Inferior parietal cortex (tissue), 1 donor: ENCODE measurements at regions not wholly inside any gene's neighbourhood (a gene's known extent, or its start where the extent isn't known, plus 50 kb on each side); places are given as distances from the start of the nearest gene placed in this dataset.
"Not testable (repeated sequence)": the region's sequence is repeated elsewhere in the genome, so short reads cannot be mapped to it uniquely, and the experiment has no call there.

ENCODE experiments used
- DNase-seq: peaks from one replicate; pipeline ENCODE4 v3.0.0-alpha.2; 2016; ENCODE audit errors: extremely low spot score

DNA sequence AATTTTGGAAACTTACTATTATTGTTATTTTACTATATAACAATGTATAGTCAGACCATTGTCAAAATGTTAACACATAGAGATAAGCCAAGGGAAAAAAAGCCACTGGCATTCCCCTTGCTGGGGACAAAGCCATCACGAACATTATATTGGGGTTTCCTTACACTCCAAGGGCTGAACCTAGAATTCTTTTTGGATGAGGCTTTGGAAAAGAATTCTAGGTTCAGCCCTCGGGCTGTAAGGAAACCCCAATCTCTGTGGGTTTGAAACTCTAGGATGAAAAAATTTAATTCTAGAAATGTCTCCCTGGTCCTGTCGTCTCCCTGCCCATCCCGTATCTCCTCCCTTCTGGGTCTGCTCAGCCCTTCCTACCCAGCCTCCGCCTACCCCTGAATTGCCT is 67.0 kb upstream of the SMAD6 start:
- DNase-seq = no peak

DNA sequence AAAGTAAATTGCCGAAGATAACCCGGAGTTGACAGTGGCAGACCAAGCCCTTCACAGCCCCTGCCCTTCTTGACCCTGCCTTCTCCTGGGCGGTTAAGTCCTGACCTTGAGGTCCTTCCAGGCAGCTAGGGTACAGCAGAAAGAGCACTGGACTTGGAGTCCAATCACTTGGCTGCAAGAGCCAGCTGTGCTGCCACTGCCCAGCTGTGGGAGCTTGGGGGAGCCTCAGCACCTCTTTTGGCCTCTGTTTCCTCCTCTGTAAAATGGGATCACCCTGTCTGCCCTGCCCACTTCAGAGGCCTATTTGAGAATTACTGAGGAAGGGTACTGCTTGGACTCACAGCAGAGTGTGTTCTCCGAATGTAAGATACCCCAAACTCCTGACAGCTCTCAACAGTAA is 66.2 kb upstream of the SMAD6 start:
- no peak for DNase-seq

DNA sequence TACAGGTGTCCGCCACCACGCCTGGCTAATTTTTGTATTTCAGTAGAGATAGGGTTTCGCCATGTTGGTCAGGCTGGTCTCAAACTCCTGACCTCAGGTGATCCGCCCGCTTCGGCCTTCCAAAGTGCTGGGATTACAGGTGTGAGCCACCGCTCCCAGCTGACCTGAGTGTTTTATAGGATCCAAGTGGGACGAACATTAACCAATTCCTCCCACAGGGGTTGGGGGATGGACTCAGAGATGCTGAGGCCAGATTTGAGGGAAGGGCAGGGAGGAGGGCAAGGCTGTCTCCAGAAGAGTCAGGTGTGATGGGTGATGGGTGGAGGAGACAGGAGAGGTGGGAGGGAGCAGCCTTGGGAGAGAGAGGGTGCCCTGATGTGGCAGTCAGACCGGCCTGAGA is 65.0 kb upstream of the SMAD6 start:
- not testable (repeated sequence) for DNase-seq

DNA sequence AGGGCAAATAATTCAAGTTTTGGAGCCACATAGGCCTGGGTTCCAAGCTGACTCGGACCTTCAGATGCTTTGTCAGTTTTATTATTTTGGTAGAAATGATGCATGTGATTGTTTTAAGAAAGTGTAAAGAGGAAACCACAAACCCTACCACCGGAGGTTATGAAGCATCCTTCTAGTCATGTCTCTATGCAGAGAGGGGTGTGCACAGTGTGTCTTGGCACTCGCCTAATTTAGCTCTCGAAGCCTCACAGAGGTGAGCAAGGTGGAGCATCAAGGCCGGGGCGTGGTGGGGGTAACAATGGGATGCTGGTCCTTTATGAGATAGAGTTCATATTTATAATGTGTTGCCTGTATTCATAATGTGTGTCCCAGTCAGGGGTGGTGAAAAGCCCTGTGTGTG is 63.7 kb upstream of the SMAD6 start:
- DNase-seq = no peak

DNA sequence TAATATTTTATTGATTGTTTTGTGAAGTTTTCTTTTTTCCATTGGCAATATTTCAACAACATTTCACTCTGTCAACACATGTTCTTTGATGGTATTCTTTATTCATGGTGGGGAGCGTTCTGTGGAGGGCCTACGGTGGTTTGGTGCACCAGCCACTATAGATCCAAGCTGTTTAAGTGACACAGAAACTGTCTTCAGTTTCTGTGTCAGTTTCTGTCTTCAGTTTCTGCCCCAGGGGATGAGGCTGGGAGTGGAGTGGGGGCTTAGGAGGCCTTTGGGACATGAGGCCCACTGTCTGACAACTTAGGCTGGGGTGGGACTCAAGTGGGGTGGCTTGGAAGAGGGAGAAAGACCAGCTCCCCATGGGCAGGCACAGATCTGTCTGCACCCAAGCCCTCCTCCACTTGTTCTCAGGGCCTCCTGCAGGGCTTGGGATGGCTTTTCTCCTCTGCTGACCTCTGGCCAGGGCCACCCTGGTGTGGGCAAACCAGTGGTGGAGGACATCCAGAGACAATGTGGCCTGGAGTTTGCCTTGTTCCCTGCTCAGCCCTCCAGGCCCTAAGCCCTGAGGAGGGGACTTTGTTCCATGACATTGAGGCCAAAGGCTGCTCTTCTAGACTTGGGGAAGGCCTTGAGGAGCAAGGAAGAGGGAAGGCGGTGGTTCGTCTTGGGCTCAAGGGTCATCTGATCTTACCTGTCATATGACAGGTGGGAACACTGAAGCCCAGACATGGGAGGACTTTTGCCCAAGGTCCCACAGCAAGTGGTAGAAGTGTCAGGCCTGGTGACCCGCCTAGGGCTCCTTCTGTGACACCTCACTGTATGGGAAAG is 60.3 kb upstream of the SMAD6 start:
- DNase-seq = no peak

DNA sequence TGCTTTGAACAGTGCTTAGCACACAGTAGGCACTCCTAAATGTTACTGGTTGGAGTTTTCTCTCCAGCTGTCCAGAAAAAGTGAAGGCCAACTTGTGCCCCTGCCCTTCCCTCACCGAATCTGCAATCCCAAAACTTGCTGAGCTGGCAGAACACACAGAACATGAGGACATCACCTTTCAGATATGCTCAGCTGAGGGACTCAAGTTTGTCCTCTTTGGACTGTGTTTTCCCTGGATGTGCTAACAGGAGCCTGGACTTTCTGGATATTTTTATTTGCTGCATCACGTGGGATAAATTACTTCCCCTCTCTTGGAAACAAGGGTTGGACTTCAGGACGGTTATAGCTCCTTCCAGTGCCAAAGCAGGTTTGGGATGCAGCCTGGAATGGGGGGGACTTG is 59.5 kb upstream of the SMAD6 start:
- no peak for DNase-seq

DNA sequence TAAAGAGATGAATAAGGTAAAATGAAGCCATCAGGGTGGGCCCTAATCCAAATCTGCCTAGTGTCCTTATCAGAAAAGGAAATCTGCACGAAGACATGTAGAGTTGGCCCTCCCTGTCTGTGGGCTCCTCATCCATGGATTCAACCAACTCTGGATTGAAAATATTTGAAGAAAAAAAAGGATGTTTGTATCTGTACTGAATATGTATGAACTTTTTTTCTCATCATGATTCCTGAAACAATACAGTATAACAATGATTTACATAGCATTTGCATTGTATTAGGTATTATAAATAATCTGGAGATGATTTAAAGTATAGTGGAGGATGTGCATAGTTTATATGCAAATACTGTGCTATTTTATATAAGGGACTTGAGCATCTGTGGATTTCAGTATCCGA is 59.0 kb upstream of the SMAD6 start:
- DNase-seq = no peak

DNA sequence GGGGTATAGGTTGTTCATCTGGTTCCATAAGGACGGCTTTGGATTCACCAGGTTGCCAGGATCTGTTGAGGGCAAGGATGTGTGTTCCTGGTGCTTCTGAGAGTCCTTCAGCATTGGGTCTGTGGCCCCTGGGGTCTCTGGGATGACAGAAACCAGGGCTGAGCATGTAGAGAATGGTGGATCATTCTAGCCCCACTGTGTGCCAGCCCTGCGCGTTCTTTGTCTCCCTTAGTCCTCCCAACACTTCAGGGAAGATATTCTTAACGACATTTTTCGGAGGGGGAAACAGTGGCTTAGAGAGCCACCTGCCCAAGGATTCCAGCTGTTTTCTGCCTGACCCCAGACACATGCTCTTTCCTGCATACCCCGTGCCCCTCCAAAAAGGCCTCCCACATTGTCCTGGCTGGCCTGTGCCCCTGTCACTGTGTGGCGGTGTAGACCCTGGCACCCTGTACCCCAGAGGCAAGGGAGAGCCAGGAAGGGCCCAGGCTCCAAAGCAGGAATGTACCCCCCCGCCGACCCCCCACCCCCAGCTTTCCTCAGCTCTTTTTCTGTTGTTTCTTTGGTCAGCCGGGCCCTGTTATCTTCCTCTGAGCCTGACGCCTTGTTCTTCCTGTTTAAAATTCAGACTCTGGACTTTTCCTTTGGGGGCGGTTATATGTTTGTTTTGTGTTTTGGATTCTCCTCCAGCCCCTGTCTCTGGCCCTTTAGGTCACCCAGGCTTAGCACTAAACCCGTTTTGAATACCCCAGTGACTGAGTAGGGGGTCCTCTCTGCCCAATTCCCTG is 57.8 kb upstream of the SMAD6 start:
- DNase-seq = no peak

DNA sequence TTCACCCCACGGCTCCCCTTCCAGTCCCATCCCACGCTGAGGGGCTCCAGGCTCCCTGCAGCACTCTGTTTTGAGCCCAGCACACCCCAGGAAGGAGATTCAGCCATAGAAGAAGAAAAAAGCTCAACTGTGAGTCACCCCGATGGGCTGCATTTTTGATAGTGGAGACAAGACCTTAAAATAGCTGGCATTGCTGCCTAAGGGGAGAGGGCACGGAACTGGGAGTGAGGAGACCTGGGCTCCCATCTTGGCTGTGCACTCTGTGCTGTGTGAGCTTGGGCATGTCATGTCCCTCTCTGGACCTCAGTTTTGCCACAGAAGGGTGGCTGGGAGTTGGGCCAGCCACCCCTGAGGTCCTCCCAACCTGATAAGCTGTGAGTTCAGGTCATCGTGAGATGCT is 57.2 kb upstream of the SMAD6 start:
- DNase-seq = no peak

DNA sequence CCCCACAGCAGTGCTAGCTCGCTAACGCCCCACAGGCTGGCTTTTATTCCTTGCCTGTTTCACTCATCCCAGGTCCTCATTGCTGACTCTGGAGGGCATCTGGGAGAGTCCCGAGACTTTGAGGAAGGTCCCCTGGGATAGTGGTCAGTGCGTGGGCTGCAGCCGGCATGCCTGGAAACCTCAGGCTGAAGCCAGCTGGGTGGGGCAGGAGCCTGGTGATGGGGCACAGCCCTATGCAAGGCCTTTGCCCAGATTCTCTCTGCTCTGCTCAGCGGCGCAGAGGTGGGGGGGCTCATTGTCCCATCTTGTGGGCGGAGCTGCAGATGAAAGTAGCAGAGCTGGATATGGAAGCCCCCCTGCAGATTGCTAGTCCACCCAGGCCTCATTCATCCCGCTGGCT is 55.7 kb upstream of the SMAD6 start:
- no peak for DNase-seq

DNA sequence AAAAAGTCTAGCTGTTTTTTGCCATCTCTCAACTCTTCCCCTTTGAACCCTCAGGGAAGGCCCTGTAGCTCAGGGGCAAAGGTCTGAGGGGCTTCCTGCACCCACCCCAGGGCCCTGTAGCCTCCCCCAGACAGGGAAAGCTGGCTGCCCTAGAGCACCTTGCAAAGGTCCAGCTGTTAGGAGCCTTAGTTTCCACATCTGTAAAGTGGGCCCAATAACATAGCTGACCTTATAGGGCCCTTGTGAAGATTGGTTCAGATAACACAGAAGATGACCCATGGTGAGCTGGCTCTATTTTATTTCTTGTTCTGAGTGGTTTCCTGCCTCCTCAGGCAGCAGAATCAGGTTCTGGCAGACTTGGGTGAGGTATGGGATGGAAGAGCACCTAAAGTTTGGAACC is 55.2 kb upstream of the SMAD6 start:
- DNase-seq = no peak

DNA sequence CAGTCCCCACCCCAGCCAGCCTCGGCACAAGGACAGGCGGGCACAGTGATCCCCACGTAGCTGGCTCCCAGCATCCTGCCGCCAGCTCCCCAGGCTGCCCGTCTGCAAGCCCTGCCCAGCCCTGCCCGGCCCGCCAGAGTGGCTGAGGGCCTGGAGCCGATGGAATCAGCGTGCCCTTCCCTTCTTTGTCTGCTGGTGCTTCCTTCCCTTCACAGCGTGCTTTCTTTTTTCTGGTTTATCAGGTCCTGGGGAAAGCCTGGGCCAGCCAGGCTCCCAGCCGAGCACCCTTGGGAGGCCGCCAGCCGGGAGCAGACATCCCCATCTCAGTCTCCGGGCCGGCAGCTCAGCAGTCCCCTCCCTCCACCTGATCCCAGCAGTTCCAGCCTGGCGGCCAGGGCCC is 54.7 kb upstream of the SMAD6 start:
- DNase-seq = no peak

DNA sequence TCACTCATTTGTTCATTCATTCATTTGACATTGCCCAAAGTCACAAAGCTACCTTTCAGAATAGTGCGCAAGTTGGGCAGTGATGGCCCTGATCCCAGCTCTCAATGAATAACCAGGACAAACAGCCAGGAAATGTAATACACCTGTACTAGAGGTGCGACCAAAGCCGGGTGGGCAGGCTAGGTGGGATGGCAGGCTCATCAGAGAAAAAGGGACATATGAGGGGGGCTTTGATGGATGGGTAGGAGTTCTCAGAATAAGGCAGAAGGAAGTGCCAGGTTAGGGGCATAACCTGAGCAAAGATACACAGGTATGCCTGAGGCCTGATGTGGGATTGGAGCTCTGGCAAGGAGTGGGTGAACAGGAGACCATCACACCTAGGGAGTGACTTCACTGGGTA is 53.4 kb upstream of the SMAD6 start:
- no peak for DNase-seq

DNA sequence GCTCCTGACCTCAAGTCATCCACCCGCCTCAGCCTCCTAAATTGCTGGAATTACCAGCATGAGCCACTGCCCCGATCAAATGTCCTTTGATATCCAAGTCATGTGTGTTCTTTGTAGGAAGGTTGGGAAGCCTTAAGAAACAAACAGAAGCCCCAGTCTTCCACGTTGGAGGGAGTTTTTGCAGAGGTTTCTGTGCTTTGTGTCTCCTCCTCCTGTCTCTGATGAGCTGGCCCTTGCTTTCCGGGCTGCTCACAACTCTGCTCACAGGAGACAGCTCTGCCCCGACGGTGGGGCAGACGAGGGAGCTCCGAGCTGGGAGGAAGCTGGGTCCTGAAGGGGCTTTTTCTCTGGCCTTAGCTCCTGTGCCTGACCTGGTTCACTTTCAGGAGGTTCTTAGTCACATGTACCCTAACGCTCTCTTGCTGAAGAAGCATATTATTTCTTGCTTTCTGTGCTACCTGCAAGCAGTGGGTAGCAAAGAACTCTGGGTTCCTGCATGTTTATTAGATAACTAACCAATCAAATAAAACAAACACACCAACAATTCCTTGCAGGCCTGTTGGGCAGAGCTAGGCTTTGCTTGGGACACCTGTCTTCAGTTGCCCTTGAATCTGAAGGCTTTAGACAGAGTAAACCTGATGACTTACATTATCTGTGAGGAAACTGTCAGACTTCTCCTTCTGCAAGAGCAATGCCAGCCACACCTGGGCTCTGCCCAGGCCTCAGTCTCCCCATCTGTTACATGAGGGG is 52.6 kb upstream of the SMAD6 start:
- DNase-seq = no peak

DNA sequence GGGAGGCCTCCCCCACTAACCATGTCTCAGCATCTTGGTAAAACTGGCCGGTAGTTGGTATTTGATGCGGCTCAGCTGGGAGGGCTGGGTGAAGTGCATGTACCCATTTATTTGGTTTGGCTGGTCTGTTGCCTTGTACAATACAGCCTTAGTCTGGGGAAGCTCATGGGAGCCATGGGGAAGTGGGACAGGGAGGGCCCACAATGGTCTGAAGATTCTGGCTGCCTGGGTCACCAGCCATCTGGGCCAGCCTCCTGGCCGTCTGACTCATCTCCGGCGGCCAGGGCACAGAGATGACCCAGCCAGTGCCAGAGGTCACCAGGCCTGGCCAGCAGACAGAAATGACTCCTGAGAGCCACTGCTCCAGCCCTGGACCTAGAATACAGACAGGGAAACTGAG is 51.6 kb upstream of the SMAD6 start:
- DNase-seq = no peak

DNA sequence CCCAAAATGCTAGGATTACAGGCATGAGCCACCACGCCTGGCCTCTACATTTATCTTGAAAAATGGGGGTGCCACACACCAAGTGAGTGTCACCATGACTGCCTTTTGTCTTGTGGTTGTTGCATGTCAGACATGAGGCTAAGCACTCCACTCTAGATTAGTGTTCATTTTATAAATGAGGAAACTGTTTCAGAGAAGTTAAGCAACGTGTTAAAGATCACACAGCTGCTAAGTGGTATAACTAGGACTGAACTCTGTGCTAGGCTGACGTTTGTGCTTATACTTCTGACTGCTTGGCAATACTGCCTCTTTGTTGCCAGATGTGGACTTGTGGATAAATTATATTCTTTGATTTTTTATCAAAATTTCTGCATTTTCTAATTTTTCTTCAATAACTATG is 50.8 kb upstream of the SMAD6 start:
- no peak for DNase-seq

DNA sequence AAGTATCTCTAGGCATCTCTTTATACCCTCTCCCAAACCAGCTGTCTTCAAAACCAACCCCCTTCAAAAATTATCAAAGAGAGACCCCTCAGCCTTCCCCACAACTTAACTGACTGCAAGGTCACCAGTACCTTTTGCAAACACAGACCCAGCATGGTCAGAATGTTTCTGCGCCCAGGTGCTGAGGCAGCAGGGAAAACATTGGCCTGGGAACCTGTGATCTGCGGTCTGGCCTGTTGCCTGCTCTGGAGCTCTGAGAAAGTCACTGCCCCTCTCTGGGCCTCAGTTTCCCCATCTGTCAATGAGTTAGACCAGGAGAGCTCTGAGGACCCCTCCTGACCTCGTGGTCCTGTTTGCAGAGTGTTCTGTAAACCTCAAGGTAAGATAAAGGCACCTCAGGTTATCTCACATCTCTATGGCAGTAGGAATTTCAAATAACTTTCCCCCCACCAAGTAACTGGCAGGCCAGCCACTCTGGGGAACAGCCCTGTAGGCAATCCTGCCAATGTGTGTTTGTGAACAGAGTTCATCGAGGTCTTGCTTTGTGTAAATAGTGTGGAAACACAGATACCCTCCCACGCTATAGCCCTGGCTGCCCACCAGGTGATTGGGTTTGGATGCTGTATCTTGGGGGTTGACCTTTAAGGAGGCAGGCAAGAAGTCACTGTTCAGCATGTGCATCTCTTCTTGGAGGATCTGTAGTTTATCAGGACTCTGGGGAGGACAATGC is 50.0 kb upstream of the SMAD6 start:
- no peak for DNase-seq
